BLaER1 (cell line): ENCODE measurements at regions not wholly inside any gene's neighbourhood (a gene's known extent, or its start where the extent isn't known, plus 50 kb on each side); places are given as distances from the start of the nearest gene placed in this dataset.

Experiments
- H3K27ac ChIP-seq: shearing (Covaris generic); formaldehyde crosslinking; 2 replicates; pipeline ENCODE4 v1.8.1; 2022
- H3K27me3 ChIP-seq: shearing (Covaris generic); formaldehyde crosslinking; 2 replicates; pipeline ENCODE4 v1.8.1; 2022
- H3K36me3 ChIP-seq: shearing (Covaris generic); formaldehyde crosslinking; 2 replicates; pipeline ENCODE4 v1.8.1; 2022
- H3K4me1 ChIP-seq: shearing (Covaris generic); formaldehyde crosslinking; 2 replicates; pipeline ENCODE4 v1.8.1; 2022
- H3K4me2 ChIP-seq: shearing (Covaris generic); formaldehyde crosslinking; 2 replicates; pipeline ENCODE4 v1.8.1; 2022
- H3K4me3 ChIP-seq: shearing (Covaris generic); formaldehyde crosslinking; 2 replicates; pipeline ENCODE4 v1.8.1; 2022
- H3K9ac ChIP-seq: shearing (Covaris generic); formaldehyde crosslinking; 2 replicates; pipeline ENCODE4 v1.8.1; 2022
- H3K9me3 ChIP-seq: shearing (Covaris generic); formaldehyde crosslinking; 2 replicates; pipeline ENCODE4 v1.8.1; 2022
- H4K20me1 ChIP-seq: shearing (Covaris generic); formaldehyde crosslinking; 2 replicates; pipeline ENCODE4 v1.8.1; 2022
- Cebpa-rat ChIP-seq: shearing (Covaris generic); IDR thresholded peaks from 2 replicates; pipeline ENCODE4 v1.8.1; 2022

DNA sequence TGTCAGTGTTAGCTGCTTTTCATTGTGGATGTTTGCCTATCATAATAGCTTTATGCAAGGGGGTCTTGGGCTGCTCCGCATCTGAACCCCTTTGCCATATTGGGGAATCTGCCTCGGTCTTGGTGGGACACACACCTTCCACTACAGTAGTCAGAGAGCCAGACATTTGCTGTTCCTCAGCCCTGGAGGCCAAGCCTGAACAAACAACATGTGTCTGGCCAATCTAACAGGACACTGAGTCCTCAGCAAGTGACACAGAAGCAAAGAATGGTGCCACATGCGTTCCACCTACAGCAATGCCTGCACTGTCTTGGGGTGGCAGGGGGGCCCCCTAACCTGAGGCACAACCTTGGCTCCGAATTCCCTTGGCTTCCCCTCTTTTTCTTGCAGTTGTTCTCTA lies 243.9 kb downstream of the LY86 start:
- Histone ChIP-seq H3K9me3 (no peaks in the 10 kb centered on the region), H3K4me1 (peaks cover 67% of the 10 kb centered on the region), H3K4me2 (no peak overlapping the region), H3K9ac (no peak overlapping the region), H3K4me3 (no peak overlapping the region), H3K36me3 (no peaks in the 10 kb centered on the region), H3K27ac (no peak overlapping the region), H3K27me3 (no peaks in the 10 kb centered on the region), H4K20me1 (no peaks in the 10 kb centered on the region)
- no peak for TF ChIP-seq Cebpa-rat

DNA sequence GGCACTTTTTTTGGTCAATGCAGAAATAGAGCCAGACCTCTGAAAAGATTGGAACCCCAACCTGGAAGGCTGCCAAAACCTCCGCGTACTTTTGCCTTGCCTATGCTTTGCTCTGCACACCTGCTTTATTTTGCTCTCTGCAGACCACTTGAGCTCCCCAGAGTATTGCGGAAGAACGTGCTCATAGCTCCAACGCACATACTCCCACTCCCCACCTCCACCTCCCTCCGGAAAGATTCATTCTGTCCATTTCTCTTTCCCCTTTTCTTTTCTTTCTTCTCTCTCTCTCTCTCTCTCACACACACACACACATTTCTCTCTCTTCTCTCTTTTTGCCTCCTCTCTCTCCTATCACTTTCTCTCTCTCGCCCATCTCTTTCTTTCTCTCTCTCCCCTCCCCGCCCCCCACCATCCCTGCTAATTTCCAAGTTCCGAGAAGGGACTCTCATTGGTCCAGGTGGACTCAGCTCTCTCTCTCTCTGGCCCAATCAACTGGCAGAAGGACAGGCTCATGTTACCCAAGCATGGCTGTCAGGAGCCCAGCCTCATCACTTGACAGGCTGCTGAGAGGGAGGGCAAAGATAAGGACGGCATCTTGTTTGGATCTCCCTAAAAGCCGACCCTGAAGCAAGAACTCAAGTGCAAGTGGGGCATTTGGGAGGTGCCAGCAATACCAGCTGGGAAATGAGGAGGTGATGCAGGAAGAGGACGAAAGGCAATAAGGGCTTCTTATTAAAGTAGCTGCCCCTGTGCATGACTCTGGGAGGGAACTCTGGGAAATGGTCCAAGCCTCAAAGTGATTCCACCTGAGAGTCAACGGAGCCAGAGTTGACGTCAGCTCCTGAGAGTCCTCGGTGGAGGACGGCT lies 246.1 kb downstream of the LY86 start:
- TF ChIP-seq Cebpa-rat: no peak
- Histone ChIP-seq H3K4me1 (peaks cover 69% of the 10 kb centered on the region), H3K27ac (peak overlapping the region; percentile 54; the same call in 1 of the 2 replicates), H3K9ac (no peak overlapping the region), H3K36me3 (no peaks in the 10 kb centered on the region), H3K27me3 (no peaks in the 10 kb centered on the region), H4K20me1 (no peaks in the 10 kb centered on the region), H3K4me3 (0 out of 2 replicates have a peak overlapping the region, but pooled peaks have one; percentile 10), H3K4me2 (peak overlapping the region; percentile 75), H3K9me3 (no peaks in the 10 kb centered on the region)

DNA sequence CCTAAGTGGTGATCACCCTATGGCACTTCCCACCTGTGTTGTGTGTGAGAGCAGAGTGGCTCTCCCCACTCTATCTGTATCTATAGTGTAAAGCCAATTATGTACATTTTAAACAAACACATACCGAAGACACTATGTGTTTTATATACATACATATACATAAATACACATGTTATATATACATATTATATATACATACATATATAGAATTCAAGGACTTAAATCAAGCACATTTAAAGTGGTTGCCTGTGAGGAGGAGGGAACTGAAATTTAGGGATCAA lies 246.6 kb downstream of the LY86 start:
- Histone ChIP-seq H3K27ac (no peak overlapping the region), H3K36me3 (no peaks in the 10 kb centered on the region), H4K20me1 (no peaks in the 10 kb centered on the region), H3K27me3 (no peaks in the 10 kb centered on the region), H3K4me3 (no peak overlapping the region), H3K9me3 (no peaks in the 10 kb centered on the region), H3K4me1 (peaks cover 63% of the 10 kb centered on the region), H3K4me2 (peak overlapping the region; percentile 75), H3K9ac (no peak overlapping the region)
- TF ChIP-seq Cebpa-rat: no peak

DNA sequence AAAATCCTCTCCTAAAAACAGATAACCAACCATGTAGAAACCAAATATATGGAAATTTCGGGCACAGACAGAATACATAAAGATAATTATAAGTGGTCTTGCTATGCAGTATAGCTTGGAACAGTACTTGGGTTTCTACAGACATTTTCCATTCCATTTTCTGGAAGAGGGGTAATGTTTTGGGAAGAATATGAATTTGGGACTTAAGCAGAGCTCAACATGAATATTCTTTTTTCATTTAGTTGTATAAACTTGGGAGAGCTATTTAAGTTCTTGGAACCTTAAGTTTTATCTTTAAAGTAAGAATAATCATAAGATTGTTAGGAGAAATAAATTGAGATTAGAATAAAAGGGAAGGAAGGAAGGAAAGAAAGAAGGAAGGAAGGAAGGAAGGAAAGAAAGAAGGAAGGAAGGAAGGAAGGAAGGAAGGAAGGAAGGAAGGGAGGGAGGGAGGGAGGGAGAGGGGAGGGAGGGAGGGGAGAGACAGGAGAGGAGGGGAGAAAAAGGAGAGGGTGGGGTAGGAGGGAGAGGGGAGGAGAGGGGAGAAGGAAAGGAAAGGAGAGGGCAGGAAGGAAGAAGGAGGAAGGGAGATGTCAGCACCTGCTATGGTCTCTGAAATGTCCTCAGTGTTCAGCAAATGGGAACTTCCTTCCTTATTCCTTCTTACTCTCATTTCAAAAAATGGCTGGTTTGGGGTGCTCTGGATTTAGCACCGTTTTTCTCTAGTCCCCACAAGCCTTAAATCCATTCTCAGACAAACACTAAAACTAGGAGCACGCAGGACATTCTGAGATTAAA lies 248.3 kb downstream of the LY86 start:
- Histone ChIP-seq H4K20me1 (no peaks in the 10 kb centered on the region), H3K9ac (no peak overlapping the region), H3K4me3 (no peak overlapping the region), H3K27me3 (no peaks in the 10 kb centered on the region), H3K27ac (no peak overlapping the region), H3K36me3 (no peaks in the 10 kb centered on the region), H3K9me3 (no peaks in the 10 kb centered on the region), H3K4me1 (peaks cover 52% of the 10 kb centered on the region), H3K4me2 (no peak overlapping the region)
- no peak for TF ChIP-seq Cebpa-rat

DNA sequence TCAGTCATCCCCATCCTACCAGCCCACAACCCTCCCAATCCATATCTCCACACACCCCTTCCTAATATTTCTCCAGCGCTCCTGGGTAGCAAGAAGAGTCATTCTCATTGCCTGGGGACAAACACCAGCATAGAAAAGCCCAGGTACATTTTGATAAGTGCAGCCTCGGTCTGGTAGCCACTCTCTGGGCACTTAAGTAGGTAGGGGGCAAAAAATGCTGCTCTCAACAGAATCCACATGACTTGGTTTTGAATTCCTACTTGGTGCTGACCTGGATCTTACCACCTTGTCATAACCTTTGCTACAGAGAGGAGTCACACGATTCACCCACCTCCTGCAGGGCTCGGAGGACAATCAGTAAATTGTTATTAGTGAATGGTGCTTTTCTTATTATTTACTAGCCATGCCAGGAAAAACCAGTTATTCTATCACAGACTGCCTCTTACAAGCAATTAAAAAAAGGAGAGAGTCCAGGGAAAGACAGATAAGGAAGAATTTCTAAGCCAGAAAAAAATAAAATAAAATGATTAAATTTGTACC lies 249.1 kb downstream of the LY86 start:
- H3K36me3 ChIP-seq: no peaks in the 10 kb centered on the region
- no peaks in the 10 kb centered on the region for H3K27me3 ChIP-seq
- H3K9me3 ChIP-seq: no peaks in the 10 kb centered on the region
- H3K27ac ChIP-seq: no peak overlapping the region
- no peak for TF ChIP-seq Cebpa-rat
- H3K4me3 ChIP-seq: no peak overlapping the region
- H3K4me1 ChIP-seq: peaks cover 47% of the 10 kb centered on the region
- no peak overlapping the region for H3K4me2 ChIP-seq
- no peaks in the 10 kb centered on the region for H4K20me1 ChIP-seq
- H3K9ac ChIP-seq: no peak overlapping the region

DNA sequence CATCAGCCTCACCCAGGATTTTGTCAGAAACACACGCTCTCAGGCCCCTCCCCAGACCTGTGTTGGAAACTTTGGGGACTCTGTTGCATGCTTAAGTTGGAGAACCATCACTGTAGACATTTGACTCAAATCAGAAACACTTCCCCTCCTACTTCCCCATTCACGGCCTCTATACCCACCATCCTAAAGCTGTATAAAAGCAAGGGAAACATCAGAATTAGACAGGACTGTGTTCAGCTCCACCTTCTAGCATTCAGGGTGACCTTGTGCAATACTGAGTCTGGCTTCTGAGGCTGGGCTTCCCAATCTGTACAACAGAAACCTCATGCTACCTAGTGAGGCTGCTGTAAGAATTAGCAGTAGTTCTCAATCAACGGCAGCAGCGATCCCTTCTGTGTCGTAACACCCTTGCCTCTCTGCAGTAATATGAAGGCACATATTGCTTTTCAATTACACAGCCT lies 252.3 kb downstream of the LY86 start:
- H3K4me2 ChIP-seq: no peak overlapping the region

DNA sequence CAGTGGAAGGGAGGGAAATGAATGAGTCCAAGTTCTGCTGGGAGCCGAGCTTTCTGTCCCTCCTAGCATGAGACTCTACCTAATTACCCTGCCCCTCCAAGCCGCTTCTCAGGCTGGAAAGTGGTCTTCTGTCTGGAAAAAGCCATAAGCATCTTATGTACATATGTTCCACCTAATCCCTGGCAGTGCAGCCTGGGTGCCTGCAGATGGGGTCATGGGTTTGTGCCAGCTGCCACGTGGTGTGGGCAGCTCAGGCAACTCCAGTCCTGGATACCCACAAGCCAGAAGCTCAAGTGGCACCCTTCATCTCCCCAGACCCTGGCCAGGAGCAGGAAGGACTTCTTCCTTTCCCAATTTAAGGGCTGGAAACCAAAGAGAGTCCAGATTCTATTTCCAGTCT lies 253.1 kb downstream of the LY86 start:
- H3K4me2 ChIP-seq: no peak overlapping the region
- H3K27ac ChIP-seq: no peak overlapping the region
- no peak for TF ChIP-seq Cebpa-rat

More for the DNA sequence above, 252.3 kb downstream of the LY86 start:
- Histone ChIP-seq H3K9me3 (peaks cover 4% of the 10 kb centered on the region), H3K9ac (no peak overlapping the region), H3K4me3 (no peak overlapping the region), H3K27ac (no peak overlapping the region), H3K4me1 (peaks cover 19% of the 10 kb centered on the region), H4K20me1 (no peaks in the 10 kb centered on the region), H3K36me3 (no peaks in the 10 kb centered on the region), H3K27me3 (no peaks in the 10 kb centered on the region)
- TF ChIP-seq Cebpa-rat: no peak

DNA sequence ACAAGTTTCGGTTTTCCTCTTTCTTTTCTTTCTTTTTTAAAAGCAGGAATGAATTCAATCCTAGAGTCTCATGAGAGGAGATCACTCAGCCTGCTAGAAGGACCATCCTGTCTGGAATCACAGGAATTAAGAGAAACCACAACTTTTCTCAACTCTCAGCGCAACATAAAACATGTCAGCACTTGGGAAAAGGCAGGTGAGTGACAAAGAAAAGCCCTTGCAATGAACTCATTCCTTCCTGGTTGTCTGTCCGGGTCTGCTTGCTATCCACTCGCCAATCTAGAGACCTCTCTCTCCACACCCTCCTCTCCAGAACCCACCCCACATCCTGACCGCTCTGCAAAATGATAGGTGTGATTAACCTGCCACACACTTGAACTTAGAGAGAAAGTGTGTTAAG lies 253.8 kb downstream of the LY86 start:
- peaks cover 9% of the 10 kb centered on the region; the same call in 1 of the 2 replicates for H3K4me1 ChIP-seq
- no peak overlapping the region for H3K4me2 ChIP-seq
- no peak overlapping the region for H3K27ac ChIP-seq
- H4K20me1 ChIP-seq: no peaks in the 10 kb centered on the region
- no peaks in the 10 kb centered on the region for H3K36me3 ChIP-seq
- H3K27me3 ChIP-seq: no peaks in the 10 kb centered on the region
- peaks cover 18% of the 10 kb centered on the region for H3K9me3 ChIP-seq
- H3K9ac ChIP-seq: no peak overlapping the region
- no peak overlapping the region for H3K4me3 ChIP-seq
- no peak for TF ChIP-seq Cebpa-rat

More for the DNA sequence above, 253.1 kb downstream of the LY86 start:
- Histone ChIP-seq H3K36me3 (no peaks in the 10 kb centered on the region), H3K4me3 (no peak overlapping the region), H3K9me3 (peaks cover 11% of the 10 kb centered on the region), H3K4me1 (peaks cover 12% of the 10 kb centered on the region), H4K20me1 (no peaks in the 10 kb centered on the region), H3K9ac (no peak overlapping the region), H3K27me3 (no peaks in the 10 kb centered on the region)

DNA sequence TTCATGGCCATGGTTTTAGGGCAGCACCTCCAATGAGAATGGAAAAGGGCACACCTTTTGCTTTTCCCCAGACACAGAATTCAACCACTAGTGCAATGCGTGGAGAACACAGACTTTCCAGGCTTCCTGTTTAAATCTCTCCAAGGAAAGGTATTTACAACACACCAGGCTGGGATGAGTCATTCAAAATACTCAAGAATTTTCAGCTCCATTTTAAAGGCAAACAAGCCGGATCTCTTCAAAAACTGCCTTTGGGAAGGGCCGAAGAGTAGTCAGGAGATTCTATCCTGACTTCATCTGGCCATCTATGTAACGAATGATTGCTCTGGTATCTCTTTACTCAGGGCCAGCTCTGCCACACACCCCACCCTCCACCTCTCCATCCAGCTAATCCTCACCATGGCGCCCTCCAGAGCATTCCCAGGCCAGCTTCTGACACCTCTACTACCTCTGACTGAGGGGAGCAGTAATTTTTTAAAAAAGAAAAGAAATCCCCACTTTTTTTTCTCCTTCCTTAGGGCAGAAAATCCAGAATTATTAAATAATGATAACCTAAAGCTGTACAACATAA lies 254.6 kb downstream of the LY86 start:
- H3K27ac ChIP-seq: no peak overlapping the region
- H3K4me2 ChIP-seq: no peak overlapping the region
- H3K9ac ChIP-seq: no peak overlapping the region
- no peaks in the 10 kb centered on the region for H3K27me3 ChIP-seq
- no peaks in the 10 kb centered on the region for H4K20me1 ChIP-seq
- no peak for TF ChIP-seq Cebpa-rat
- H3K4me1 ChIP-seq: peaks cover 6% of the 10 kb centered on the region; the same call in 1 of the 2 replicates
- H3K9me3 ChIP-seq: peaks cover 18% of the 10 kb centered on the region
- H3K36me3 ChIP-seq: no peaks in the 10 kb centered on the region
- no peak overlapping the region for H3K4me3 ChIP-seq
